ENCODE measurements at regions not wholly inside any gene's neighbourhood (a gene's known extent, or its start where the extent isn't known, plus 50 kb on each side); places are given as distances from the start of the nearest gene placed in this dataset.

- POLR2A ChIA-PET (ENCODE audit: low non-redundant PET), result no interaction called here
- H3K27ac ChIP-seq, result no peak overlapping the region
- DNase-seq (ENCODE audit: low spot score), result no peak
- CTCF ChIA-PET, result interaction anchor here (0.6 kb wide), 1 partner anchor 1860 kb away, joined by 3 read pairs; no protein-coding TSS in a partner anchor
- TF ChIP-seq CTCF (conservative IDR thresholded peaks at IDR 0.05; ENCODE audit: low read depth), result no peak
These were observed 621.1 kb upstream of the MEF2C start for GRCh38 chr5:89504051-89504450.

GRCh38 chr5:89499787-89500186, 616.8 kb upstream of the MEF2C start:
- POLR2A ChIA-PET (ENCODE audit: low non-redundant PET), result no interaction called here
- CTCF ChIA-PET, result no interaction called here

DNA sequence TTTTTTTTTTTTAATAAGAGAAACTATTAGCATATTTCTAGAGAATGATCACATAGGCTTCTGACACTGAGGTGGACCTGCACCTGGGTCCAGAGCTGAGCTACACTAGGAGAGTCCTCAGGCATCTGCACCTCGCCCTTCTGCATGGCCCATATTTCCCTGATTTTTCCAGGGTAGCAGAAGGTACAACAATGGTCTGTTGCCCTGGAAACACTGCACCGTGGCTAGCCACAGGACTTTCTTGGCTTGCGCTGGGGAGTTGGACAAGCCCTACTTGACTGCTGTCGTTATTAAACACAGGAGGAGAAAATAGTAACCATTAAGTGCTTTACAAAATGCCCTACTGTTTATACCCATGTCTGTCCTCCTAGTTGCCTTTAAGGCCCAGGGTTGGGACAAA, 615.7 kb upstream of the MEF2C start:
- no peak for DNase-seq (ENCODE audit: low spot score)
- no peak overlapping the region for H3K27ac ChIP-seq
- no peak for TF ChIP-seq CTCF (conservative IDR thresholded peaks at IDR 0.05; ENCODE audit: low read depth)
- ChIA-PET CTCF (no interaction called here), POLR2A (ENCODE audit: low non-redundant PET) (no interaction called here)

More at GRCh38 chr5:89499787-89500186, 616.8 kb upstream of the MEF2C start:
- no peak overlapping the region for H3K27ac ChIP-seq
- TF ChIP-seq CTCF (conservative IDR thresholded peaks at IDR 0.05; ENCODE audit: low read depth), result no peak
- DNase-seq (ENCODE audit: low spot score), result no peak

DNA sequence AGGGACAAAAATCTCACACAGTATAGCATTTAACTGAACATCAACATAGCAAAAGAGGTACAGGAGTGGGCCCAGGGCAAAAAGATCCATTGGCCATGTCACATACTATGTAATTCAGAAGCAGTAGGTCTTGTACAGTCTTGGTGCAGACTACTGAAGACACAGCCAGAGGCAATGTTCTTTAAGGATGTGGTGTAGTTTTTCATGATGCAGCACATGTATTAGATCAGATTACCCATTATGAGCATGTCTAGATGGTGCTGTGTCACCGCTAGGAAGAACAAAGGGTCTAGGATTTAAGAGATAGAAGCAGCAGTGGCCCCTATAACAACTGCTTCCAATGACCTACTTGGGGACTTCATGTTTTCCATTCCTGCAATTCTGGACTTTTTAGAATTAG, 610.4 kb upstream of the MEF2C start:
- ChIA-PET POLR2A (ENCODE audit: low non-redundant PET) (no interaction called here), CTCF (no interaction called here)
- no peak overlapping the region for H3K27ac ChIP-seq
- no peak for TF ChIP-seq CTCF (conservative IDR thresholded peaks at IDR 0.05; ENCODE audit: low read depth)
- DNase-seq (ENCODE audit: low spot score), result no peak

GRCh38 chr5:89484962-89485361, 602.0 kb upstream of the MEF2C start:
- no peak for TF ChIP-seq CTCF (conservative IDR thresholded peaks at IDR 0.05; ENCODE audit: low read depth)
- H3K27ac ChIP-seq, result no peak overlapping the region
- DNase-seq (ENCODE audit: low spot score), result no peak
- ChIA-PET CTCF (interaction anchor here (0.5 kb wide), 1 partner anchor 418 kb away, joined by 3 read pairs; no protein-coding TSS in a partner anchor), POLR2A (ENCODE audit: low non-redundant PET) (no interaction called here)

- ChIA-PET CTCF (interaction anchor here (0.5 kb wide), 1 partner anchor 783 kb away, joined by 3 read pairs; no protein-coding TSS in a partner anchor), POLR2A (ENCODE audit: low non-redundant PET) (no interaction called here)
- no peak overlapping the region for H3K27ac ChIP-seq
- DNase-seq (ENCODE audit: low spot score), result no peak
- TF ChIP-seq CTCF (conservative IDR thresholded peaks at IDR 0.05; ENCODE audit: low read depth), result no peak
These were observed 597.5 kb upstream of the MEF2C start for GRCh38 chr5:89480406-89481007.
